H1 (cell line): ENCODE measurements at regions not wholly inside any gene's neighbourhood (a gene's known extent, or its start where the extent isn't known, plus 50 kb on each side); places are given as distances from the start of the nearest gene placed in this dataset.

Experiments
- CREB1 ChIP-seq: IDR thresholded peaks from 2 replicates; pipeline ENCODE4 v1.6.1; 2012; ENCODE audit warnings: inconsistent platforms
- EP300 ChIP-seq, 2 experiments: IDR thresholded peaks; 1 replicate in 1 of 2; 2 replicates in 1 of 2; pipeline ENCODE4 v1.6.1; 2011 to 2012; ENCODE audit warnings: low read depth in 2 of 2, low read length in 2 of 2, mild to moderate bottlenecking in 2 of 2, borderline replicate concordance in 1 of 2, inconsistent platforms in 1 of 2, moderate library complexity in 1 of 2
- JUND ChIP-seq: IDR thresholded peaks from 2 replicates; pipeline ENCODE4 v1.6.1; 2011; ENCODE audit warnings: mild to moderate bottlenecking, improper control_type of control experiment, low read length
- PHF8 ChIP-seq: fragments of 200-600 bp; sonication (generic); conservative IDR thresholded peaks from 2 replicates; pipeline ENCODE4 v1.7.1; 2012; ENCODE audit warnings: low read depth, mild to moderate bottlenecking, inconsistent platforms, low read length, moderate library complexity
- RFX5 ChIP-seq: IDR thresholded peaks from 2 replicates; pipeline ENCODE4 v1.6.1; 2011; ENCODE audit warnings: low read depth, low read length, improper control_type of control experiment, borderline replicate concordance
- SP1 ChIP-seq: IDR thresholded peaks from 2 replicates; pipeline ENCODE4 v1.6.1; 2011; ENCODE audit warnings: low read depth, low read length
- SUZ12 ChIP-seq: fragments of 200-600 bp; sonication (generic); IDR thresholded peaks from 2 replicates; pipeline ENCODE4 v1.6.1; 2012; ENCODE audit warnings: mild to moderate bottlenecking, inconsistent platforms, low read length, moderate library complexity, mixed read lengths
- TAF1 ChIP-seq: IDR thresholded peaks from 2 replicates; pipeline ENCODE4 v1.6.1; 2011; ENCODE audit warnings: mild to moderate bottlenecking, low read depth, low read length
- TEAD4 ChIP-seq: IDR thresholded peaks from 2 replicates; pipeline ENCODE4 v1.6.1; 2012; ENCODE audit warnings: low read depth, low read length, inconsistent platforms, mixed read lengths
- YY1 ChIP-seq: IDR thresholded peaks from 2 replicates; pipeline ENCODE4 v1.6.1; 2011; ENCODE audit warnings: low read depth, mild to moderate bottlenecking, low read length
- TF ChIP-seq, protein P1 (sequence below), 3 experiments: IDR thresholded peaks; 1 replicate in 2 of 3; 2 replicates in 1 of 3; pipeline versions ENCODE4 v1.5.1 to v1.6.1; 2011; ENCODE audit warnings: low read length in 3 of 3, mild to moderate bottlenecking in 3 of 3, inconsistent platforms in 2 of 3, low read depth in 1 of 3, moderate library complexity in 1 of 3; ENCODE audit not compliant: insufficient read depth in 1 of 3; ENCODE audit errors: control extremely low read depth in 1 of 3
- TF ChIP-seq, protein P2 (sequence below): IDR thresholded peaks from 2 replicates; pipeline ENCODE4 v1.6.1; 2011; ENCODE audit warnings: low read length, improper control_type of control experiment

DNA sequence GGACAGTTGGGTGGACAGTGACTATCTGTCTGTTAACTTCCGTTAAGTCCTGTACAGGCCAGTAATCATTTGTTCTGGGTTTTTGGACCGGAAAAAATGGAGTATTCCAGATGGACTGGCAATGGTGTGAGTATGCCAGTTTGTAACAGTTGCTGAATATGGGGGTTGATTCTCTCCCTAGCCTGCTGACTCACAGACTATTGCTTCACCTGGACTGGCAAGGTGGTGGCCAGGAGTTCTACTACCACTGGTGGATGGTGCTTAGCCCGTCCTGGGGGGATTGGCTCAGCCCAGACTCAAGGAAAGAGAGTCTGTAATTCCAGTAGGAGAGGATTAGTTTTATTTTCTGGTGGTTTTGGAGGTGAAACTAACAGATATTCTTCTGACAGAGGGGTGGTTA lies 343.8 kb upstream of the USP9Y start:
- TF ChIP-seq, protein P1, sequence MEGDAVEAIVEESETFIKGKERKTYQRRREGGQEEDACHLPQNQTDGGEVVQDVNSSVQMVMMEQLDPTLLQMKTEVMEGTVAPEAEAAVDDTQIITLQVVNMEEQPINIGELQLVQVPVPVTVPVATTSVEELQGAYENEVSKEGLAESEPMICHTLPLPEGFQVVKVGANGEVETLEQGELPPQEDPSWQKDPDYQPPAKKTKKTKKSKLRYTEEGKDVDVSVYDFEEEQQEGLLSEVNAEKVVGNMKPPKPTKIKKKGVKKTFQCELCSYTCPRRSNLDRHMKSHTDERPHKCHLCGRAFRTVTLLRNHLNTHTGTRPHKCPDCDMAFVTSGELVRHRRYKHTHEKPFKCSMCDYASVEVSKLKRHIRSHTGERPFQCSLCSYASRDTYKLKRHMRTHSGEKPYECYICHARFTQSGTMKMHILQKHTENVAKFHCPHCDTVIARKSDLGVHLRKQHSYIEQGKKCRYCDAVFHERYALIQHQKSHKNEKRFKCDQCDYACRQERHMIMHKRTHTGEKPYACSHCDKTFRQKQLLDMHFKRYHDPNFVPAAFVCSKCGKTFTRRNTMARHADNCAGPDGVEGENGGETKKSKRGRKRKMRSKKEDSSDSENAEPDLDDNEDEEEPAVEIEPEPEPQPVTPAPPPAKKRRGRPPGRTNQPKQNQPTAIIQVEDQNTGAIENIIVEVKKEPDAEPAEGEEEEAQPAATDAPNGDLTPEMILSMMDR (IDR thresholded peaks at IDR 0.05; ENCODE audit: control extremely low read depth in 1 of 3, insufficient read depth in 1 of 3, low read depth in 1 of 3, low read length in 3 of 3) = no peak
- TF ChIP-seq TAF1 (no peak), JUND (no peak), TEAD4 (no peak), SP1 (no peak), YY1 (no peak), SUZ12 (no peak), RFX5 (no peak), CREB1 (no peak), EP300 (IDR thresholded peaks at IDR 0.05; ENCODE audit: borderline replicate concordance in 1 of 2, low read depth in 2 of 2, low read length in 2 of 2) (no peak), PHF8 (no peak)
- TF ChIP-seq, protein P2, sequence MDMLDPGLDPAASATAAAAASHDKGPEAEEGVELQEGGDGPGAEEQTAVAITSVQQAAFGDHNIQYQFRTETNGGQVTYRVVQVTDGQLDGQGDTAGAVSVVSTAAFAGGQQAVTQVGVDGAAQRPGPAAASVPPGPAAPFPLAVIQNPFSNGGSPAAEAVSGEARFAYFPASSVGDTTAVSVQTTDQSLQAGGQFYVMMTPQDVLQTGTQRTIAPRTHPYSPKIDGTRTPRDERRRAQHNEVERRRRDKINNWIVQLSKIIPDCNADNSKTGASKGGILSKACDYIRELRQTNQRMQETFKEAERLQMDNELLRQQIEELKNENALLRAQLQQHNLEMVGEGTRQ = no peak
